HG02759 (cell line): ENCODE measurements at regions not wholly inside any gene's neighbourhood (a gene's known extent, or its start where the extent isn't known, plus 50 kb on each side); places are given as distances from the start of the nearest gene placed in this dataset.
A peak's percentile ranks its signal among the peaks of the same experiment; 100 is the strongest.
"Not testable (repeated sequence)": the region's sequence is repeated elsewhere in the genome, so short reads cannot be mapped to it uniquely, and the experiment has no call there.

Experiments used
- ATAC-seq: cut with Tn5 transposase; IDR thresholded peaks from one replicate; pipeline ENCODE4 v1.9.1; 2021; ENCODE audit warnings: mild to moderate bottlenecking, moderate library complexity; ENCODE audit not compliant: unreplicated experiment

DNA sequence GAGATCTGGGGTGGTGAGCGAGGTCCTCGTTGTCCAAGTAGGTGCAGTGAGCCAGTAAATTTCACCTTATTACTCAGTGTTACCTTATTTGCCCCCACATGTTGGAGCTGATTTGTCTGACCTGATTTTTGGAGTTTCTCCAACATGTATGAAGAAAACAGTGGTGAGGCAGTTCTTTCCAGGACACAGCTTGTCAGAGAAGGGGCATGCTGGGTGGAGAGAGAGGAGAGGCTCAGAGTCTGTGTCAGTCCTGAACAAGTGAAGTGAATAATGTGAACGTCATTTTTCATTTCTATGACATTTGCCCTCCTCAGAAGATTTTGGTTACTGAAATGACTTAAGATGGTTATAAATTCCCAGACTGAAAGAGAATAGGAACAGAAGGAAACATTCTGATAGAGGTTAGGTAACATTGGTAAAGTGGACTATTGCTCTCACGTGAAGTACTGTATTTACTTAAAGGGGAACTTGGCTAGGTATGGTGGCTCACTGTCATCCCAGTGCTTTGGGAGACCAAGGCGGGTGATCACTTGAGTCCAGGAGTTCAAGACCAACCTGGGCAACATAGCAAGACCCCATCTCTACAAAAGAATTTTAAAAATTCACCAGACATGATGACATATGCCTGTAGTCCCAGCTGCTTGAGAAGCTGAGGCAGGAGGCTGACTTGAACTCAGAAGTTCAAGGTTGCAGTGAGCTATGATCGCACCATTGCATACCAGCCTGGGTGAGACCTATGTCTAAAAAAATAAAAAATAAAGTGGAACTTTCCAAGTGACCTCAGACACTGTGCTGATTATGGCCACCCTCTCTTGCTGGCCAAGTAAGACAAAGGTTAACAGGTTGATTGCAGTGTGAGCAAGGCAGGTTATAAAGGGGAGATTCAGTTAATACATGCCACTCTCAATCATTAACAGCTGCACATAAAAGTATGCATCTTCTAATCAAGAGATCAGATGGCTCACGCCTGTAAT is 184.3 kb downstream of the EDN1 start:
- ATAC-seq, result no peak

DNA sequence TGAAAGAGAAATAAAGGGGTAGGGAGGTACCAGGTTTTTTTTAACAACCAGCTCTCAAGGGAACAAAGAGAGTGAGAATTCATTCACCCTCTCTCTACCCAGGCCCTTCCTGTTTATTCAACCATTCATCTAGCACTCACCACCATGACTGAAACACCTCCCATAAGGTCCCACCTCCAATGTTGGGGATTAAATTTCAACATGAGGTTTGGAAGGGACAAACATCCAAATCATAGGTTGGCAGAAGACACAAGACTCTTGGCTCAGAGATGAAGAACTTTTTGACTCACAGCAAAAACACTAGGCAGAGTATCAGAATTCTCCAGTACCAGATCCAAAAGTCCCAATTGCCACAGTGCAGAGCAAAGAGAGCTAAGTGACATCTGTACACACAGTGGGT is 186.3 kb downstream of the EDN1 start:
- ATAC-seq, result no peak

DNA sequence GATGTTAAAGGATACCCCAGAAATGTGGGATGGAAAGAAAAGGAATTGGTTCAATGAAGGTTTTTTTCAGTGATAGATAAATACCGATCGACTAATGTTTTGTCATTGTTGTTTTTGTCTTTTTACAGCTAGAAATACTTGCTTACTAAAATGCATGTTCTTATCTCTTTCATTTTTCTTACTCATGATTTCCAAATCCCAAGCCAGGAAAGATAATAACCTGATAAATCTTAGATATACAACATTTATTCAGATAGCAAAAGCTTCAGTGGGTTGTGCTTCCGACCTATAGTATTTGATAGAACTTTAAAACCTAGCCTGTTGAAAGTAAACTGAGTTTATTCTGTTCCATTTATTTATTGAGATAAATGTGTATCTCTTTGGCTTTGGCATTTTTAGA is 187.5 kb downstream of the EDN1 start:
- ATAC-seq, result no peak

DNA sequence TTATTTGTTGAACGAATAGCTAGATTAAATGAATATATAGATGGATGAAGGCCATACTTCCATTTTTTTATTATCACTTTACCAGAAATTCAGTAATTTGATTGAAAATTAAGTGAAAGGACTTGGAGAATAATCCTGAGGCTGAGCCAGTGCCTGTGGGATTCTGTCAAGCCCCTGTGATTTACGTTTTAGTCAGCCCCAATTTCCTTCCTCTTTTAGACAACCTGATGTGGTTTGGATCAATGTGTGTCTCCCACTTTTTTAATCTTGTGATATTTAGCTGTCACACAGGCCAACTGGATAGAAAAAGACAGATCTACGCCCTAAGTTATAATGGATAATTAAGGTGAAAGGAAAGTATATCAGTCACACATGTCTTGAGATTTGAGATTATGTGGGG is 188.8 kb downstream of the EDN1 start:
- ATAC-seq, result no peak

DNA sequence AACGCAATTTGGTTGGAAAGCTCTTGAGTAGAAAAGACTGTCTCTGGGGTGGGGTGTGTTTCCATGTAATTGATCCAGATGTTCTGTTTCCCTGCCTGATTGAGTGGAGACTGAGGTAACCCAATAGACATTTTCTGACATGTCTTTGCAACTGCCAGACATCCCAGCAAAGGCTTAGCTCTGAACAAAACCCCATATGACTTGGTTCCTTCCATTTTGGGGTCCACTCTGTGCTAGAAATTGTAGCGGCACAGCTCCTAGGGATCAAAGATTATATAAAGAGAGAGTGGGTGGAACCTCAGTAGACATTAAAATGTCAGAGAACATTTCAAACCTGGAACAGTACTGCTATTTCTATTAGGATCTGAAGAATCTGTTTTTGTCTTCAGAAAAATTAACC is 189.3 kb downstream of the EDN1 start:
- no peak for ATAC-seq

DNA sequence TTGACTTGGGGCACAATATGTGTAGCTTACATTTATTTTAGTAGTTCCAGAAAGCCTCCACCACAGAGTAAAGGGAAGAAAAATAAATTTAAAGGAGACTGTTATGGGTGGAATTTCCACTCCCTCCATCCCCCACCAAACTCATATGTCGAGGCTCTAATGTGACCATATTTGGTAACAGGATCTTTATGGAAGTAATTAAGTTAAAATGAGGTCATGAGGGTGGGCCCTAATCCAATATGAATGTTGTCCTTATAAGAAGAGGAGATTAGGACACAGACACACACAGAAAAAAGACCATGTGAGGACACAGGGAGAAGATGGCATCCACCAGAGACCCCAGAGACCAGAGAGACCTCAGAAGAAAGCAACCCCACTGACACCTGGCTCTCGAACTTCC is 189.7 kb downstream of the EDN1 start:
- no peak for ATAC-seq

DNA sequence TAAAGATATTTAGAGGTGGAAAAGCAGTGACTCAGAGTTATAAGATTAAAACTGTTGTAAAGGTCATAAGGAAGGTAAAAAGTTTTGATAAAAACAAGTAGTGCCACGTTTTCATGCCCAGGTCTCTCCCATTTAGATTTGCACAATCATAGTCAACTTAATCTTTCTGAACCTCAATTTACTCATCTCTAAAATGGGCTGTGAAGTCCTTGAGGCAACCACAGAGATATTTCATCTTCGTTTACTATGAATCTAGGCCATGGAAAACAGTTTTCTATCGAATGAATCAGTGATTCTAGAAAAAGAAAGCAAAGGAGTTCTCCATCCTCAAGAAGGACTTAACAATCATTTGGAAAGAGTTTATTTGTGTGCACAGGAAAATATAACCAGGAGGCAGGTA is 190.2 kb downstream of the EDN1 start:
- no peak for ATAC-seq

DNA sequence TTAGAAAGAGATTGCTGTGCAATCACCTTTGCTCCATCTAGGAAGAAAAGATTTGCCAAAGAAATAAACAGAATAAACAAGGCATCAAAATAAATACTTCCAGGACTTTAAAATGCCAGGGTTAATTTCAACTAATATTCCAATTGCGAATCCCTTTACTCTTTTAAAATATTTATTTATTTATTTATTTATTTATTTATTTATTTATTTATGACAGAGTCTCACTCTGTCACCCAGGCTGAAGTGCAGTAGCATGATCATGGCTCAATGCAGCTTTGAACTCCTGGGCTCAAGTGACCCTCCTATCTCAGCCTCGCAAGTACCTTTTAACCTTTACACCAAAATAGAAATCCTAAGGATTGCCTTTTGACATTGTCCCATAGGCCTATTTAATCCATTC is 191.1 kb downstream of the EDN1 start:
- ATAC-seq, result no peak

DNA sequence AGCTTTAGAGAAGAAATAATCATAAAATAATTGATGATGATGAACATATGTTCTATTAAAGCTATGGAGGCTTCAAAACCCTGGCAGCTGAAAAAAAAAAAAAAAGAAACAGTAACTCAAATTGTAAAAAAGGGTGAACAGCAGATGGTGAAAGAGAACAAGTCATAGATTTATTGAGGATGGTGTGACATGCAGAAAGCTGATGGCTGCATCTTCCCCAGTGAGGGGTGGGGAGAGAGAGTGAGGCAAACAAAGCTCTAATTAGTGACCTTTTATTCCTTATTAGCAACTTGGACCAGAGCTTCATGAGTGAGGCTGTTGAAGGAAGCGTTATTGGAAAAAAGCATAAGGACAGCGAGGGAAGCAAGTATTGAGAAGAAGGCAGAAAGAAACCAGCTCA is 191.7 kb downstream of the EDN1 start:
- no peak for ATAC-seq

DNA sequence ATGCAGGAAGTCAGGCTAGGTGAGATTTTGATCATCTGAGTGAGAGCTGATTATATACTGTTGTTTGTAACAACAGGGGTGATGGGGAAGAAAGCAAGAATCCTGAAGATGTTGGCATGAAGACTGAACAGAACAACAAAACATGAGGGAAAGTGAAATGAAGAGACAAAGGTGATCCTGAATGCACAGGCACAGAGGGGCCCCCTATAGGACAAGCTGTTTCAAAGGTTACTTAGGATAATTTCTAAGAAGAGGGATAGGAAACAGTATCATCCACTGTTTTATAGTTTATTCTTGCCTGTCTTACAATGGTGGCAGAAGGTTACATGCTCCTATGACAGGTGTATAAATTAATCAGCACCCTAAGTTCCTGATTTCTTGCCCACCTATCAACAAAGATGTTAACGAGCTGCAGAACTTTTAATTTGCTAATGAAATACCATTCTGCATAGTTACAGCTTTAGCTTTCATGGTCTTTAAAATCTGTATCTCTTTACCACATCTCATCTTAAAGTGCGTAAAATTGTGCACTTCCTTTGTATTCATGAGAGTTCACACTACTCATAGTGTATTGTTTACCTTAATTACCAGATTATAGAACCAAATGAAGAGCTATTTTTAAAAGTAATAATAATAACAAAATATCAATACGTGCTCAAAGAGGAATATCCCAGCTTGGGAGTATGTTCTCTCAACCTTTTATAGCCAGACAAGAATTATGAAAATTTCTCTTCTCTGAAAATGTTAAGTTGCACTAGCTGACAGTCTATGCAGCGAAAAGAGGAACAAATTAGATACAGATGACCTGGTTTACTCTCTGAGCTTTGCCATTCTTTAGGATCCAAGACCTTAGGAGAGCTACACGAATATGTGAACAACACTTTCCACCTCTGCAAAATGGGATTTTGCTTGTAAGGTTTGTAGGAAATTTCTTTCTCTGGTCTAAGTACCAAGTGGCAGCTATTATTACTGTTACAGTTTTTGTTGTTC is 192.5 kb downstream of the EDN1 start:
- no peak for ATAC-seq

DNA sequence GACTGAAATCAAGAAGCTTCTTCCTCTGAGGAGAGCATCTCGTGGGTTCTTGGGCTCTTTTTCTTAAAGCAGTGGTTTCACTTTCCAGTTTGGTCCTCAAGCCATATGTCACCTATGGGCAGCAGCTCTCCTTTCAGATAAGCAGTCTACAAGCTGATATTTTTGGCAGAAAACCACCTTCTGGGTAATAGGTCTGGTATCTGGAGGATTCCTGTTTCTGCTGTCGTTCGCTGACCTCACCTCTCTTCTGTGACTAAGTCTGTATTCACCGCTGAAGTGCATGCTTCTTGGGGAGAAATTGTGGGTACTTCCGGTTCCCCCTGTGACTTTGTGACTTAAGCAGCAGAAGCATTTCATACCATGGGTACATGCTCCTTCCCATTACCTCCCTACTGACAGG is 193.6 kb downstream of the EDN1 start:
- peak; percentile 91 for ATAC-seq

DNA sequence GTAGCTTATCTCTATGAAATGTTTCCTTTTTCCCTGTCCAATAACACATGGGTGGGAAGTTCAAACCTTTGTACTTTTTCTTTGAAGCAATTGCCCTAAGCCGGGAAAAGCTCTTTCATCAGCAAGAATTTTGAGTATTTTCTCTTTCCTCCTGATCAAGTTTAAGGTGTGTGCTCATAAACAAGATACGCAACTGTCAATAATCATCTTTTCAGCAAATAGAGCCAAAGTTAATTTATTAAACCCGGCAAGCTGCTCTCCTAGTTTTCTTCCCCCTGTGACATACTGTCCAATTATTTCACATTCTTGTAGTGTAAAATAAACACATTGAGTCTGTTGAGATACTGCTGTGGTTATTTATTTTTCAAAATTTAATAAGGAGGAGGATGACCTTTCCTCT is 194.4 kb downstream of the EDN1 start:
- no peak for ATAC-seq

DNA sequence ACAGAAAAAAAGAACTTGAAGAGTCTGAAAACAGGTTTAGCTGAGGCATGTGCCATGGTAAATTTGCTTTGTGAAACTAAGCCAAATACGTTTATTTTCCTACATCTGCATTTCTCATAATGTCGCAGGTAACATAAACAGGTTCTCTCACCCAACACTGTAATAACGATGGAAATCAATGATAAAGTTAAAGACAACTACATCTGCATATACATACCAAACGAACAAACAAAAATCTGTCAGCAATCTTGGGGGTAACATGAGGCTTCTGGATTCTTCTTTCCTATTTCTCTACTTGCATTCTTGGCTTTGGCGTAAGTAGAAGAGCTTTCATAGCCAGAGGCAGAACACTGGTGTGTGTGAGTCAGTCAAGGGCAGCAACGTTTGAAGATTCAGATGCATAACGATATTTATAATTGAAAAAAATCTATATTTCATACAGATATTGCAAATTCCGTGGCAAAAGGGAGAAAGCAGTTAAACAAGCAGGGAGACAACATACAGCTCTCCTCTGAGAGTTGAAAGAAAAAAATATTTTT is 195.1 kb downstream of the EDN1 start:
- ATAC-seq, result no peak

DNA sequence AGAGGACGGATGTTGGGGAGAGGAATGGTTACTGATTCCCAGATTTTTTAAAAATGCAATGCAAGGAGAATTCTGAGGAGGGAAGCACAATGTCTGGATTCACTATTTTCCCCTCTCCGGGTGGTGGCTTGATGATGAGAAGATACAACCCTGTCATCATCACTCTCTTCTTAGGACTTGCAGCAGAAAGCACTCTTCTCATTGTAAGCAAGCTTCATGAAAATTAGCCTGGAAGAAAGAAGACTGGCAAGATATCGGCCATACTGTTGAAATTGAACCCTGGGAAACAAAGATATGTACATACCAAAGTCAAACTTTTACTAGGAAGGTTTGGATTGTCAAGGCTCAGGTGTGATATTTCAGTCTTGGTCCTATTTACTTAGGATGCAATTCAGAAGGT is 195.7 kb downstream of the EDN1 start:
- ATAC-seq, result no peak

DNA sequence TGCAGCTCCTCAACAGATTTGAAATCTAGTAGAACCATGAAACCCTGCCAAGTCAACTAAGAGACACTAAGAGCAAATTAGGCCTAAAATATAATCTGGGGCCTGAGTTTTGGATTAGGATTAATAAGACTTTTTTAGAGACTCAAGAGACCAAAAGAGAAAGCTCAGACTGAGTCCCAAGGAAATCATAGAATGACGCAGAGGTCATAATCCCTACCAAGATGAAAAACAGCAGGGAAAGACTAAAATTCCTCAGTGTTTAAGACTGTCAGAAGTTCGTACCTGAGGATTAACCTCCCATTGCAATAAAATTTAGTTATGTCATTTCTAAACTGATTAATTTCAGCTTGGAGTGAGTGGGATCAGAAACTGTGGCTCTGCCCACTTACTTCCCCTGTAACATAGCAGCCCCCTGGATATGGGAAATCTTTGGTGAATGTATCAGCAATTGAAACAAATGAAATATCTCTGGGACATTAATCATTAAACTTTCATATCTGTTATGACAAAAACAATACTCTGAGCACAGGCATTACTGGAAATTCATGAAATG is 200.3 kb downstream of the EDN1 start:
- no peak for ATAC-seq

DNA sequence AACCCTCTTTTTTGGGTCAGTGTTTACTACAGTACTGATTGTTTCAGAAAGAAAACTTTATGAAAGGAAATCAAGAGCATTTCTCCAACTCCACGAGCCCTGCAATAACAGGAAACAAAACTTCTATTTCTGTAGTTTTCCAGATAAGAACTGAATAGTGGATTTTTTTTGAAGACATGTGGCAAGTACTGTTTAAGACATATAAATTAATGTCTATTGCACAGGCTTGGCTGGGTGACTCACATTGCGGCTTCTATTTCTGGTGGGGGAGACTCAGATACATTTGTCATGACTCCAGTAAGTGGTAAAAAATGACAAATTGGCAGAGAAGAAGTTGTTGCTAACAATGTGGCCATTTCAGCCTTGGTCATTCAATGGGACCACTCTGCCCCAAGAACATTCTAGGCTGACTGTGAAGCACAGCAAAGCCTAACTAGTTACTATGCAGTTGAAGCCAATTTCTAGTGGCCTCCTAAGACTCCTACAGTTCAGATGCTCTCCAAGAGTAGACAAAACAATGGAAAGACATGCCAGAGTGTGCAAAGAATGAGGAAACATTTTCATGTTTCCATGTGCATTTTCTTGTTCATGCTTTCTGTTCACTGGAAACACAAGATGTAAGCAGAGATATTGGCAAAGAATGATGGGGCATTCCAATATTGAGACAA is 200.9 kb downstream of the EDN1 start:
- ATAC-seq, result no peak

DNA sequence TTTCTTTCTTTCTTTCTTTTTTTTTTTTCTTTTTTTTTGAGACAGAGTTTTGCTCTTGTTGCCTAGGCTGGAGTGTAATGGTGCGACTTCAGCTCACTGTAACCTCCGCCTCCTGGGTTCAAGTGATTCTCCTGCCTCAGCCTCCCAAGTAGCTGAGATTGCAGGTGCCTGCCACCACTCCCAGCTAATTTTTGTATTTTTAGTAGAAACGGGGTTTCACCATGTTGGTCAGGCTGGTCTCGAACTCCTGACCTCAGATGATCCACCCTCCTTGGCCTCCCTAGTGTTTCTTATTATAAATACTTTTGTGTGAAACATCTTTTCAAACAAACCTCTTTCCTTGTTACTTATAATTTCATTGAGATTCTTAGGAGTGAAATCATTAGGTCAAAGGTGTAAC is 202.8 kb downstream of the EDN1 start:
- not testable (repeated sequence) for ATAC-seq

DNA sequence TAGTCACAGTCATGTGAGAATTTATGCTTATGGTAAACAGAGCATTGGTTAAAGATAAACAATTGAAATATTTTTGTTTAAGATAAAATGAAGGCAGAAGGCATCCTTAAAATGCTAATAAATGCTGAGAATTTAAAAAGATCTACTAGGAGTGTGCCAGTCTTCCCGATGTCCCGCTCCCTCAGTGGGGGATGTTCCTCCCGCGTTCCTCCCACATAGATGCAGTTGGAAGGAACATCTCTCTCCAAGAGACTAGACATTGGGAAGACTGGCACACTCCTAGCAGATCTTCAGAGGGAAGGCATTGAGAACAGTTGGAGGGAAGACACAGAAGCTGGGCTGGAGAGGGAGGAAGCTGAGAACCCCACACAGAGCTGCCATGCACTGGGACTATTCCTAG is 203.3 kb downstream of the EDN1 start:
- no peak for ATAC-seq

DNA sequence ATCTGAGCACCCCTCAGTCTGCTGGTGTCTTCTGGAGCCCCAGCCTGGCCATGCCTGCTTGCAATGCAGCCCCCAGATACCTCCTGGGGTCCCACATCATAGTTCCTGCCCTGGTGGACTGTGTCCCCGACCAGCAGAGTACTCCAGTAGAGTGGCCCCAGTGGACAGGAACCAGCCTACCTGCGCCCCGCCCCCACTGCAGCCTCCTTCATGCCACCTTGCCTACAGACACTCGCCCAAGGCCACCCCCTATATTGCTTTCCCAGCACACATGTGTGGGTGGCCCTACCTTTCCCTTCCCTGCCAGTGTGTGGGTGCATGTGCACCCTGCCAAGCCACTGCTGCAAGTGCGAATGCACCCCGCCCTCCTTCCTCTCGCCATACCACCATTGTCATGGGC is 204.0 kb downstream of the EDN1 start:
- ATAC-seq, result no peak

DNA sequence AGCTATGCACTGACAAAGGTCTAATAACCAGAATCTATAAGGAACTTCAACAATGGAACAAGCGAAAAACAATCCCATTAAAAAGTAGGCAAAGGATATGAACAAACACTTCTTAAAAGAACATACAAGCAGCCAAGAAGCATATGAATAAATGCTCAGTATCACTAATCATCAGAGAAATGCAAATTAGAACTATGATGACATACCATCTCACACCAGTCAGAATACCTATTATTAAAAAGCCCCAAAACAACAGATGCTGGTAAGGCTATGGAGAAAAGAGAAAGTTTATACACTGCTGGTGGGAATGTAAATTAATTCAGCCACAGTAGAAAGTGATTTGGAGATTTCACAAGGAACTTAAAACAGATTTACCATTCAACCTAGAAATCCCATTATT is 211.8 kb downstream of the EDN1 start:
- ATAC-seq, result no peak
